ENCODE measurements at regions not wholly inside any gene's neighbourhood (a gene's known extent, or its start where the extent isn't known, plus 50 kb on each side); places are given as distances from the start of the nearest gene placed in this dataset.

- TF ChIP-seq, protein P1, sequence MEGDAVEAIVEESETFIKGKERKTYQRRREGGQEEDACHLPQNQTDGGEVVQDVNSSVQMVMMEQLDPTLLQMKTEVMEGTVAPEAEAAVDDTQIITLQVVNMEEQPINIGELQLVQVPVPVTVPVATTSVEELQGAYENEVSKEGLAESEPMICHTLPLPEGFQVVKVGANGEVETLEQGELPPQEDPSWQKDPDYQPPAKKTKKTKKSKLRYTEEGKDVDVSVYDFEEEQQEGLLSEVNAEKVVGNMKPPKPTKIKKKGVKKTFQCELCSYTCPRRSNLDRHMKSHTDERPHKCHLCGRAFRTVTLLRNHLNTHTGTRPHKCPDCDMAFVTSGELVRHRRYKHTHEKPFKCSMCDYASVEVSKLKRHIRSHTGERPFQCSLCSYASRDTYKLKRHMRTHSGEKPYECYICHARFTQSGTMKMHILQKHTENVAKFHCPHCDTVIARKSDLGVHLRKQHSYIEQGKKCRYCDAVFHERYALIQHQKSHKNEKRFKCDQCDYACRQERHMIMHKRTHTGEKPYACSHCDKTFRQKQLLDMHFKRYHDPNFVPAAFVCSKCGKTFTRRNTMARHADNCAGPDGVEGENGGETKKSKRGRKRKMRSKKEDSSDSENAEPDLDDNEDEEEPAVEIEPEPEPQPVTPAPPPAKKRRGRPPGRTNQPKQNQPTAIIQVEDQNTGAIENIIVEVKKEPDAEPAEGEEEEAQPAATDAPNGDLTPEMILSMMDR (conservative IDR thresholded peaks at IDR 0.05; ENCODE audit: low read depth, low read length): no peak
- no peak overlapping the region for H3K4me3 ChIP-seq (ENCODE audit: low read length)
- DNase-seq (ENCODE audit: low read depth): no peak
These were observed 251.9 kb upstream of the KCND2 start for GRCh38 chr7:120021085-120021484.

DNA sequence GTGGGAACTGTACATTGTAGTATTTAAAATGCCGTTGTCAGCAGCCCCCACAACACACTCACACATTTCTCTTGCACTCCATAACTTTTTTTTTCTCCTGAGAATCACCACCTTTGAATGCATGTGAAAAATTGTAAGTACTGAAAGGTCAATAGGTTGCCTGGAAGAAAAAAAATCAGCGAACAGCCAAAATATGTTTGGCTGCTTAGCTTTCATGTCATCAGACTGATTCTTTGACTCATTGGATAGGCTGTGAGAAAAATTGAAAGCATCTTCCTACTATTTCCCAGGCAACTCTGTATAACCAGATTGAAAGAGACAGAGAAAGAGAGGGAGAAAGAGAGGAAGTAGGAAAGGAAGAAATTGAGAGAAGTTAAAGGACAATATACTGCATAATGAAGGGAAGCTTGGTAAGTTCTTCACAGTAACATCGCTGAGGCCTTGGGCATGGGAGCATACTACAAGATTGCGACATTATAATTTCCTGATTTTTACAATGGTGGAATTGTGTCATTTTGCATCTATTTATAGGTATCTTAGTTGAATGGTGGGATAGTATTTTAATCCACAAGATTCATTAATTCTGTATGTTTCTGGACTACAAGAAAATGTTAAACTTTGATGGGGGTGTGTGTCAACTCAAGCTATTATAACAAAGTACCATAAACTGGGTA lies 249.3 kb upstream of the KCND2 start:
- H3K4me3 ChIP-seq (ENCODE audit: low read length): no peak overlapping the region
- DNase-seq (ENCODE audit: low read depth): peak; percentile 18
- TF ChIP-seq, protein P1 (conservative IDR thresholded peaks at IDR 0.05; ENCODE audit: low read depth, low read length): no peak

GRCh38 chr7:120028636-120029035 lies 244.3 kb upstream of the KCND2 start:
- DNase-seq (ENCODE audit: low read depth): no peak
- H3K4me3 ChIP-seq (ENCODE audit: low read length): no peak overlapping the region
- TF ChIP-seq, protein P1 (conservative IDR thresholded peaks at IDR 0.05; ENCODE audit: low read depth, low read length): no peak

- TF ChIP-seq, protein P1 (conservative IDR thresholded peaks at IDR 0.05; ENCODE audit: low read depth, low read length): no peak
- DNase-seq (ENCODE audit: low read depth): no peak
These were observed 242.1 kb upstream of the KCND2 start for GRCh38 chr7:120030876-120031275.

DNA sequence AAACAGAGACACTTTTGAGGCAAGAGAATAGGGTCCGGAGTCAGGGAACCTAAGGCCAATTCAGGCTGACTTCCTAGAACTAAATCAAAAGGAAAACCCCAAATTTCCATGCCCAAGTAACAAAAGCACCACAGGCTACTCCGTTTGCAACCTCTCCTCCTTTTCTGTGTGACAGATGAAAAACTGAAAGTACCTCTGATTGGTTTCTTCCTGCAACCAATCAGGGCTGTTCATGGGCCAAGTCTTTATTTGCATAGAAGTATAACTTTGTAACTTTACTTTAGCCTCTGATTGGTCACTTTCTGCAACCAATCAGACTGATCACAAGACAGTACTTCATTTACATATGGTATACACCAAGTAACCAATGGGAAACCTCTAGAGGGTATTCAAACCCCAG lies 239.9 kb upstream of the KCND2 start:
- H3K4me3 ChIP-seq (ENCODE audit: low read length): no peak overlapping the region
- DNase-seq (ENCODE audit: low read depth): no peak
- TF ChIP-seq, protein P1 (conservative IDR thresholded peaks at IDR 0.05; ENCODE audit: low read depth, low read length): no peak

More at GRCh38 chr7:120030876-120031275, 242.1 kb upstream of the KCND2 start:
- no peak overlapping the region for H3K4me3 ChIP-seq (ENCODE audit: low read length)

DNA sequence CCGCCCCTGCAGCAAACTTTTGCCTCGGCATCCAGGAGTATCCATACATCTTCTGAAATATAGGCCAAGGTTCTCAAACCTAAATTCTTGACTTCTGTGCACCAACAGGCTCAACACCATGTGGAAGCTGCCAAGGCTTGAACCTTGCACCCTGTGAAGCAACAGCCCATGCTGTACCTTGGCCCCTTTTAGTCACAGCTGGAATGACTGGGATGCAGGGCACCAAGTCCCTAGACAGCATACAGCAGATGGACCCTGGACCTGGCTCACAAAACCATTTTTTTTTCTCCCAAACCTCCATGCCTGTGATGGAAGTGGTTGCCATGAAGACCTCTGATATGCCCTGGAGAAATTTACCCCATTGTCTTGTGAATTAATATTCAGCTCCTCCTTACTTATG lies 233.8 kb upstream of the KCND2 start:
- H3K4me3 ChIP-seq (ENCODE audit: low read length): no peak overlapping the region
- DNase-seq (ENCODE audit: low read depth): no peak
- TF ChIP-seq, protein P1 (conservative IDR thresholded peaks at IDR 0.05; ENCODE audit: low read depth, low read length): no peak

- no peak overlapping the region for H3K4me3 ChIP-seq (ENCODE audit: low read length)
- no peak for DNase-seq (ENCODE audit: low read depth)
- TF ChIP-seq, protein P1 (conservative IDR thresholded peaks at IDR 0.05; ENCODE audit: low read depth, low read length): no peak
These were observed 231.2 kb upstream of the KCND2 start for GRCh38 chr7:120041798-120042197.

All from retinal pigment epithelial cell (primary cell).